H9 (cell line): ENCODE measurements at regions not wholly inside any gene's neighbourhood (a gene's known extent, or its start where the extent isn't known, plus 50 kb on each side); places are given as distances from the start of the nearest gene placed in this dataset.

Experiments
- DNase-seq: peaks from one replicate; pipeline ENCODE4 v3.0.0-alpha.2; 2017
- H2AFZ ChIP-seq: one replicate; pipeline ENCODE4 v1.6.1; 2013; ENCODE audit warnings: mild to moderate bottlenecking, low read length, control low read depth, moderate library complexity
- H2AK5ac ChIP-seq: 2 replicates; pipeline ENCODE4 v1.6.1; 2013; ENCODE audit warnings: low read length, control low read depth, mixed read lengths; ENCODE audit not compliant: insufficient read length
- H2BK120ac ChIP-seq: one replicate; pipeline ENCODE4 v1.6.1; 2013; ENCODE audit warnings: low read depth, mild to moderate bottlenecking, low read length, control low read depth, inconsistent platforms; ENCODE audit not compliant: poor library complexity, severe bottlenecking
- H2BK12ac ChIP-seq: 2 replicates; pipeline ENCODE4 v1.6.1; 2013; ENCODE audit warnings: low read length, control low read depth, mixed read lengths, low read depth; ENCODE audit not compliant: insufficient read length
- H2BK15ac ChIP-seq: 2 replicates; pipeline ENCODE4 v1.6.1; 2013; ENCODE audit warnings: low read depth, low read length, control low read depth
- H2BK20ac ChIP-seq: one replicate; pipeline ENCODE4 v1.6.1; 2013; ENCODE audit warnings: low read depth, mild to moderate bottlenecking, low read length, control low read depth, inconsistent platforms; ENCODE audit not compliant: poor library complexity, severe bottlenecking
- H2BK5ac ChIP-seq: 2 replicates; pipeline ENCODE4 v1.6.1; 2013; ENCODE audit warnings: low read length, control low read depth, mixed read lengths; ENCODE audit not compliant: insufficient read length
- H3K14ac ChIP-seq: 2 replicates; pipeline ENCODE4 v1.6.1; 2013; ENCODE audit warnings: low read length, control low read depth; ENCODE audit not compliant: insufficient read depth
- H3K18ac ChIP-seq: 2 replicates; pipeline ENCODE4 v1.6.1; 2013; ENCODE audit warnings: low read depth, mild to moderate bottlenecking, mixed read lengths, low read length, control low read depth; ENCODE audit not compliant: insufficient read length
- H3K23ac ChIP-seq: 2 replicates; pipeline ENCODE4 v1.6.1; 2013; ENCODE audit warnings: low read length, control low read depth, mixed read lengths, low read depth; ENCODE audit not compliant: insufficient read length
- H3K23me2 ChIP-seq: 2 replicates; pipeline ENCODE4 v1.6.1; 2013; ENCODE audit warnings: low read depth, mild to moderate bottlenecking, mixed read lengths, low read length, control low read depth; ENCODE audit not compliant: insufficient read length, poor library complexity, severe bottlenecking
- H3K27ac ChIP-seq: 2 replicates; pipeline ENCODE4 v1.5.1; 2013; ENCODE audit warnings: low read length, control low read depth, mixed read lengths, low read depth; ENCODE audit not compliant: insufficient read length
- H3K27me3 ChIP-seq: 2 replicates; pipeline ENCODE4 v1.6.1; 2013; ENCODE audit warnings: low read length, control low read depth, inconsistent platforms; ENCODE audit not compliant: insufficient read depth
- H3K4ac ChIP-seq: 2 replicates; pipeline ENCODE4 v1.6.1; 2013; ENCODE audit warnings: low read depth, mild to moderate bottlenecking, control low read depth, inconsistent platforms, low read length, moderate library complexity
- H3K4me1 ChIP-seq: 2 replicates; pipeline ENCODE4 v1.6.1; 2013; ENCODE audit warnings: low read length, control low read depth, inconsistent platforms; ENCODE audit not compliant: insufficient read depth
- H3K4me2 ChIP-seq: 2 replicates; pipeline ENCODE4 v1.6.1; 2013; ENCODE audit warnings: low read length, control low read depth, mixed read lengths; ENCODE audit not compliant: insufficient read length, insufficient read depth
- H3K56ac ChIP-seq: 2 replicates; pipeline ENCODE4 v1.6.1; 2013; ENCODE audit warnings: low read depth, mild to moderate bottlenecking, mixed read lengths, low read length, control low read depth; ENCODE audit not compliant: insufficient read length
- H3K79me1 ChIP-seq: 2 replicates; pipeline ENCODE4 v1.6.1; 2013; ENCODE audit warnings: low read depth, mild to moderate bottlenecking, moderate library complexity, low read length, control low read depth, inconsistent platforms; ENCODE audit not compliant: insufficient read depth, poor library complexity, severe bottlenecking
- H3K79me2 ChIP-seq: 2 replicates; pipeline ENCODE4 v1.6.1; 2013; ENCODE audit warnings: low read length, control low read depth, inconsistent platforms; ENCODE audit not compliant: insufficient read depth
- H3K9ac ChIP-seq: 2 replicates; pipeline ENCODE4 v1.6.1; 2013; ENCODE audit warnings: low read length, control low read depth, mixed read lengths; ENCODE audit not compliant: insufficient read length; ENCODE audit errors: extremely low read depth
- H3K9me3 ChIP-seq: one replicate; pipeline ENCODE4 v1.6.1; 2013; ENCODE audit warnings: low read depth, low read length, inconsistent platforms; ENCODE audit not compliant: control insufficient read depth
- H3T11ph ChIP-seq: one replicate; pipeline ENCODE4 v1.6.1; 2013; ENCODE audit warnings: mild to moderate bottlenecking, low read length, control low read depth, inconsistent platforms
- H4K20me1 ChIP-seq: one replicate; pipeline ENCODE4 v1.6.1; 2013; ENCODE audit not compliant: control insufficient read depth, insufficient read length, insufficient read depth
- H4K5ac ChIP-seq: 2 replicates; pipeline ENCODE4 v1.6.1; 2013; ENCODE audit warnings: low read depth, mild to moderate bottlenecking, mixed read lengths, low read length, control low read depth; ENCODE audit not compliant: insufficient read length
- H4K8ac ChIP-seq: replicated peaks from 2 replicates; pipeline ENCODE4 v1.6.1; 2013; ENCODE audit warnings: low read length, control low read depth, mixed read lengths, low read depth; ENCODE audit not compliant: insufficient read length
- H4K91ac ChIP-seq: 2 replicates; pipeline ENCODE4 v1.6.1; 2013; ENCODE audit warnings: low read depth, mild to moderate bottlenecking, moderate library complexity, mixed read lengths, low read length, control low read depth; ENCODE audit not compliant: insufficient read length
- H3K27ac Mint-ChIP-seq, 3 experiments: 2 replicates in 2 of 3; 3 replicates in 1 of 3; pipeline ENCODE4 v1.8.0; 2020 to 2021; ENCODE audit warnings: mixed read lengths in 3 of 3, mild to moderate bottlenecking in 1 of 3, moderate library complexity in 1 of 3
- H3K27me3 Mint-ChIP-seq: 2 replicates; pipeline ENCODE4 v1.8.0; 2021; ENCODE audit warnings: low read depth, mild to moderate bottlenecking, moderate library complexity, mixed read lengths
- H3K36me3 Mint-ChIP-seq, 3 experiments: 2 replicates in 2 of 3; 3 replicates in 1 of 3; pipeline ENCODE4 v1.8.0; 2020 to 2021; ENCODE audit warnings: low read depth in 3 of 3, mixed read lengths in 3 of 3; ENCODE audit not compliant: insufficient read depth in 1 of 3
- H3K4me1 Mint-ChIP-seq, 2 experiments: 2 replicates each; pipeline ENCODE4 v1.8.0; 2020; ENCODE audit warnings: mixed read lengths in 2 of 2
- H3K4me3 Mint-ChIP-seq, 2 experiments: 2 replicates in 1 of 2; 3 replicates in 1 of 2; pipeline ENCODE4 v1.8.0; 2020 to 2021; ENCODE audit warnings: mild to moderate bottlenecking in 2 of 2, mixed read lengths in 2 of 2, moderate library complexity in 1 of 2
- H3K9me3 Mint-ChIP-seq, 2 experiments: 2 replicates in 1 of 2; 3 replicates in 1 of 2; pipeline ENCODE4 v1.8.0; 2020; ENCODE audit warnings: mild to moderate bottlenecking in 2 of 2, mixed read lengths in 2 of 2, moderate library complexity in 1 of 2
- CTCF ChIP-seq: fragments of 200-600 bp; sonication (generic); conservative IDR thresholded peaks from 3 replicates; pipeline ENCODE4 v1.8.0; 2021; ENCODE audit warnings: antibody characterized with exemption, mild to moderate bottlenecking
- WGBS: extraction: QIAGEN DNeasy Blood & Tissue Kit; methylation state at CpG from one replicate; pipeline ENCODE4 v1.1.7; 2013; ENCODE audit warnings: missing lambda C conversion rate, low lambda C conversion rate, mixed read lengths; ENCODE audit not compliant: insufficient read length; ENCODE audit errors: extremely low coverage; 5-methylcytosine and 5-hydroxymethylcytosine counted together

- Histone ChIP-seq H4K8ac (no peak overlapping the region), H2BK15ac (no peak overlapping the region), H4K5ac (no peak overlapping the region), H3K4ac (no peak overlapping the region), H2BK20ac (no peak overlapping the region), H2AFZ (no peak overlapping the region), H3K14ac (no peak overlapping the region), H2BK12ac (no peak overlapping the region), H4K20me1 (no peaks in the 10 kb centered on the region), H3K18ac (no peak overlapping the region), H2AK5ac (no peak overlapping the region), H3K4me2 (no peak overlapping the region), H3K9ac (no peak overlapping the region), H3K27ac (no peak overlapping the region), H4K91ac (no peak overlapping the region), H3K4me1 (no peaks in the 10 kb centered on the region), H3K9me3 (no peaks in the 10 kb centered on the region), H3K79me2 (no peaks in the 10 kb centered on the region), H3K23ac (no peak overlapping the region), H2BK5ac (no peak overlapping the region), H3T11ph (no peak overlapping the region), H2BK120ac (no peak overlapping the region), H3K23me2 (no peaks in the 10 kb centered on the region), H3K56ac (no peak overlapping the region), H3K79me1 (no peaks in the 10 kb centered on the region), H3K27me3 (no peaks in the 10 kb centered on the region)
- no peaks in the 10 kb centered on the region for H3K27me3 Mint-ChIP-seq
- no peaks in the 10 kb centered on the region for H3K36me3 Mint-ChIP-seq
- H3K4me1 Mint-ChIP-seq, result peaks cover 10 to 15% of the 10 kb centered on the region in 2 experiments
- TF ChIP-seq CTCF, result no peak
- no CpG with 5 or more reads among the region's 1 CpG for WGBS
- no peak overlapping the region for H3K4me3 Mint-ChIP-seq
- H3K27ac Mint-ChIP-seq, result no peak overlapping the region
- H3K9me3 Mint-ChIP-seq, result no peaks in the 10 kb centered on the region
- no peak for DNase-seq
Measured at GRCh38 chr9:24820196-24820595, 274.5 kb upstream of the IZUMO3 start.
